Bronchial epithelial cell (primary cell): ENCODE measurements at regions not wholly inside any gene's neighbourhood (a gene's known extent, or its start where the extent isn't known, plus 50 kb on each side); places are given as distances from the start of the nearest gene placed in this dataset.

ENCODE experiments used
- DNase-seq: peaks from one replicate; pipeline ENCODE4 v3.0.0-alpha.2; 2010; ENCODE audit warnings: low read depth
- FAIRE-seq: peaks from 2 replicates; lab custom pipeline; 2011; peaks lifted over from hg19 to GRCh38; lab: Jason Lieb, UNC
- H3K27me3 ChIP-seq: 2 replicates; pipeline ENCODE4 v1.5.1; 2011; ENCODE audit warnings: low read length; ENCODE audit not compliant: control insufficient read depth, insufficient read depth
- H3K36me3 ChIP-seq: 2 replicates; pipeline ENCODE4 v1.5.1; 2011; ENCODE audit warnings: low read length; ENCODE audit not compliant: control insufficient read depth, insufficient read depth
- H3K4me3 ChIP-seq: 2 replicates; pipeline ENCODE4 v1.5.1; 2011; ENCODE audit warnings: mild to moderate bottlenecking, low read depth, low read length, control low read depth
- TF ChIP-seq, protein P1 (sequence below): IDR thresholded peaks from 2 replicates; pipeline ENCODE4 v1.5.1; 2011; ENCODE audit warnings: mild to moderate bottlenecking, moderate library complexity, low read length, control low read depth, inconsistent platforms; ENCODE audit not compliant: insufficient read depth, severe bottlenecking

- DNase-seq (no peak), FAIRE-seq (no peak)
- Histone ChIP-seq H3K4me3 (no peak overlapping the region), H3K27me3 (no peaks in the 10 kb centered on the region), H3K36me3 (no peaks in the 10 kb centered on the region)
- TF ChIP-seq, protein P1, sequence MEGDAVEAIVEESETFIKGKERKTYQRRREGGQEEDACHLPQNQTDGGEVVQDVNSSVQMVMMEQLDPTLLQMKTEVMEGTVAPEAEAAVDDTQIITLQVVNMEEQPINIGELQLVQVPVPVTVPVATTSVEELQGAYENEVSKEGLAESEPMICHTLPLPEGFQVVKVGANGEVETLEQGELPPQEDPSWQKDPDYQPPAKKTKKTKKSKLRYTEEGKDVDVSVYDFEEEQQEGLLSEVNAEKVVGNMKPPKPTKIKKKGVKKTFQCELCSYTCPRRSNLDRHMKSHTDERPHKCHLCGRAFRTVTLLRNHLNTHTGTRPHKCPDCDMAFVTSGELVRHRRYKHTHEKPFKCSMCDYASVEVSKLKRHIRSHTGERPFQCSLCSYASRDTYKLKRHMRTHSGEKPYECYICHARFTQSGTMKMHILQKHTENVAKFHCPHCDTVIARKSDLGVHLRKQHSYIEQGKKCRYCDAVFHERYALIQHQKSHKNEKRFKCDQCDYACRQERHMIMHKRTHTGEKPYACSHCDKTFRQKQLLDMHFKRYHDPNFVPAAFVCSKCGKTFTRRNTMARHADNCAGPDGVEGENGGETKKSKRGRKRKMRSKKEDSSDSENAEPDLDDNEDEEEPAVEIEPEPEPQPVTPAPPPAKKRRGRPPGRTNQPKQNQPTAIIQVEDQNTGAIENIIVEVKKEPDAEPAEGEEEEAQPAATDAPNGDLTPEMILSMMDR: no peak
Observed at GRCh38 chr16:7182510-7183109, 150.0 kb upstream of the RBFOX1 start.

DNA sequence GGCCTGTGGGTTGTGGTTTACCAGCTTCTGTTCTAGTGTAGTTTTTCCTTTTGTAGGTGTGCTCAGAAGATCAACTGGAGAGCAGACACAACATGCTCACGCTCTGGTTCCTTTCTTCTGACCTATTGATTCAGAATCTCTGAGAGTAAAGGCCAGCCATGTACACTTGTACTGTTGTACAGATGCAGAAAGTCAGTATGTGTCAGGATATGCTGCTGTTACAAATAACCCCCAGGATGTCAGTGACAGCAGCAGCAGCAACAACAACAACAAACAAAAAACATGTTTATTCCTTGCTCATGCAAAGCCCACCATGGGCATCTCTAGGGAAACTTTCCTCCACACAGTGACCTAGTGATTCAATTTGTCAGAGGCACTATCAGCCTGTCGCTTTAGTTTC is 154.8 kb upstream of the RBFOX1 start:
- no peak for FAIRE-seq
- no peak overlapping the region for H3K4me3 ChIP-seq

GRCh38 chr16:7171151-7171550 is 161.5 kb upstream of the RBFOX1 start:
- no peaks in the 10 kb centered on the region for H3K36me3 ChIP-seq
- H3K27me3 ChIP-seq: no peaks in the 10 kb centered on the region
- no peak overlapping the region for H3K4me3 ChIP-seq
- no peak for DNase-seq
- TF ChIP-seq, protein P1: no peak
- FAIRE-seq: no peak

More for the DNA sequence above, 154.8 kb upstream of the RBFOX1 start:
- no peak for DNase-seq
- Histone ChIP-seq H3K27me3 (no peaks in the 10 kb centered on the region), H3K36me3 (no peaks in the 10 kb centered on the region)
- TF ChIP-seq, protein P1: no peak

DNA sequence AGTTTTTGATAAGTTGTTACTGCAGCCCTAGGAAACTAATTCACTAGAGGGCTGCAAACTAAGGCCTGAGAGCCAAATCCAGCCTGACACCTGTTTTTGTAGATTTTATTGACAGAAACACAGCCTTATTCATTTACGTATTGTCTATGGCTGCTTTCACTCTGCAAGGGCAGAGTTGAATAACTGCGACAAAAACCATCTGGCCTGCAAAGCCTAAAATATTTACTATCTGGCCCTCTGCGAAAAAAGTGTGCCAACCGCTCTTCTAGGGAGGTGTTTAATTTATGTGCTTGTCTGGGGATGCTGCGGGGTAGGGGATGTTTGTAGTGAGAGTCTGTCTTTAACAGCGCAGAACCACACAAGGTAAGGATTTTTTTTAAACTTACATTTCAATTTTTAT is 165.0 kb upstream of the RBFOX1 start:
- no peaks in the 10 kb centered on the region for H3K36me3 ChIP-seq
- no peak overlapping the region for H3K4me3 ChIP-seq
- TF ChIP-seq, protein P1: no peak
- no peaks in the 10 kb centered on the region for H3K27me3 ChIP-seq
- DNase-seq (no peak), FAIRE-seq (no peak)

GRCh38 chr16:7161891-7162290 is 170.8 kb upstream of the RBFOX1 start:
- no peak overlapping the region for H3K4me3 ChIP-seq
- TF ChIP-seq, protein P1: no peak
- DNase-seq (no peak), FAIRE-seq (no peak)
- H3K36me3 ChIP-seq: no peaks in the 10 kb centered on the region
- H3K27me3 ChIP-seq: no peaks in the 10 kb centered on the region

DNA sequence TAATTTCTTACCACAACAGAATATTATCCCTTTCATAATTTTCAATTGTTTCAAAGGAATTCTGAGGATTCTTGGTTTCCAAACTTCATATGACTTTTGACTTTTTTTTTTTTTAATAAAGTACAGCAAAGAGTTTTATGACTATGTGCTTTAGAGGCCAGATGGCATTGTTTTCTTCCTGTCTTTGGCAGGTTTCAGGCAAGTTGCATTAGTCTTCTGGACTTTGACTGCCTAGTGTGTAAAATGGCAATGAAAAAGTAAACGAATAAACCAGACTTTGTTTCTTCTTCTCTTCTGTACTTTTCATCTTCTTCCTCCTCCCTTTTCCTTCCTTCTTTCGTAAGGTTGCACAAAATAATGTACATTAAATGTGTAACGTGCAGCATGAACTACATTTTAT is 172.6 kb upstream of the RBFOX1 start:
- H3K27me3 ChIP-seq: no peaks in the 10 kb centered on the region
- TF ChIP-seq, protein P1: no peak
- DNase-seq: no peak
- H3K4me3 ChIP-seq: no peak overlapping the region
- no peak for FAIRE-seq
- no peaks in the 10 kb centered on the region for H3K36me3 ChIP-seq
